Activated CD8-positive, alpha-beta memory T cell treated with anti-CD3 and anti-CD28 coated beads for 24 hours (primary cell): ENCODE measurements at regions not wholly inside any gene's neighbourhood (a gene's known extent, or its start where the extent isn't known, plus 50 kb on each side); places are given as distances from the start of the nearest gene placed in this dataset.

Experiments
- DNase-seq: peaks from one replicate; pipeline ENCODE4 v3.0.0-alpha.2; 2020

GRCh38 chr2:156083763-156084493, 248.6 kb downstream of the NR4A2 start:
- no peak for DNase-seq

GRCh38 chr2:156079845-156080244, 252.7 kb downstream of the NR4A2 start:
- DNase-seq, result no peak

- DNase-seq, result no peak
Observed at GRCh38 chr2:156077041-156077742, 255.3 kb downstream of the NR4A2 start.

- DNase-seq, result no peak
Observed at GRCh38 chr2:156065912-156066311, 266.6 kb downstream of the NR4A2 start.

- DNase-seq, result no peak
Observed at GRCh38 chr2:156064540-156064939, 268.0 kb downstream of the NR4A2 start.

GRCh38 chr2:156057647-156058046, 274.9 kb downstream of the NR4A2 start:
- no peak for DNase-seq

- DNase-seq, result no peak
Observed at GRCh38 chr2:156054983-156055382, 277.5 kb downstream of the NR4A2 start.

GRCh38 chr2:156046900-156047299, 285.6 kb downstream of the NR4A2 start:
- DNase-seq, result no peak

GRCh38 chr2:156042895-156043294, 289.6 kb downstream of the NR4A2 start:
- DNase-seq, result no peak

GRCh38 chr2:156038021-156038420, 294.5 kb downstream of the NR4A2 start:
- DNase-seq, result no peak

- DNase-seq, result no peak
Observed at GRCh38 chr2:156037482-156037881, 295.0 kb downstream of the NR4A2 start.

- no peak for DNase-seq
Observed at GRCh38 chr2:156031121-156031520, 301.4 kb downstream of the NR4A2 start.

GRCh38 chr2:156023229-156023869, 309.2 kb downstream of the NR4A2 start:
- DNase-seq, result no peak

GRCh38 chr2:156021146-156022040, 311.1 kb downstream of the NR4A2 start:
- no peak for DNase-seq

GRCh38 chr2:156019341-156019740, 313.2 kb downstream of the NR4A2 start:
- no peak for DNase-seq

- no peak for DNase-seq
Observed at GRCh38 chr2:156017341-156017885, 315.1 kb downstream of the NR4A2 start.

GRCh38 chr2:156009293-156009692, 323.2 kb downstream of the NR4A2 start:
- DNase-seq, result no peak

GRCh38 chr2:156006721-156007618, 325.6 kb downstream of the NR4A2 start:
- DNase-seq, result no peak

- no peak for DNase-seq
Observed at GRCh38 chr2:156005999-156006712, 326.4 kb downstream of the NR4A2 start.

- DNase-seq, result no peak
Observed at GRCh38 chr2:156005531-156005930, 327.0 kb downstream of the NR4A2 start.

- no peak for DNase-seq
Observed at GRCh38 chr2:156004459-156004858, 328.1 kb downstream of the NR4A2 start.
